DOHH2 (cell line): ENCODE measurements at regions not wholly inside any gene's neighbourhood (a gene's known extent, or its start where the extent isn't known, plus 50 kb on each side); places are given as distances from the start of the nearest gene placed in this dataset.

ENCODE experiments used
- CTCF ChIP-seq: fragments of 200-600 bp; sonication (generic); IDR thresholded peaks from one replicate; pipeline ENCODE4 v1.5.1; 2014; ENCODE audit warnings: antibody characterized with exemption, mild to moderate bottlenecking, low read depth, low read length; ENCODE audit not compliant: poor library complexity, severe bottlenecking
- EZH2phosphoT487 ChIP-seq: fragments of 200-600 bp; sonication (generic); IDR thresholded peaks from 2 replicates; pipeline ENCODE4 v1.6.1; 2017; ENCODE audit warnings: borderline replicate concordance, mild to moderate bottlenecking, antibody characterized with exemption, low read length, moderate library complexity, mixed read lengths

GRCh38 chr3:117407317-117407716, 697.7 kb downstream of the TUSC7 start:
- TF ChIP-seq EZH2phosphoT487, result no peak
- TF ChIP-seq CTCF, result no peak
